Left ventricle myocardium superior (tissue), 1 donor: ENCODE measurements at regions not wholly inside any gene's neighbourhood (a gene's known extent, or its start where the extent isn't known, plus 50 kb on each side); places are given as distances from the start of the nearest gene placed in this dataset.

Experiments
- ATAC-seq: fragments of 200-7000 bp; cut with Tn5 transposase; one replicate; pipeline ENCODE4 v1.9.1; 2020; ENCODE audit warnings: mild to moderate bottlenecking, moderate library complexity
- DNase-seq: peaks from one replicate; pipeline ENCODE4 v3.0.0-alpha.2; 2020
- intact Hi-C: fragments of 100-400 bp; cut with micrococcal nuclease; formaldehyde crosslinking; loops from one replicate; pipeline ENCODE4 v1.11.0; 2022
- donor health status: DM: no; HTN: yes; CAD: no; lungs with severe emphysema.

GRCh38 chr12:17371491-17372215 lies 718.3 kb downstream of the RERGL start:
- no peak for ATAC-seq
- intact Hi-C loops: no loop called here
- no peak for DNase-seq

- DNase-seq (no peak), ATAC-seq (no peak)
- intact Hi-C loops: no loop called here
Measured at GRCh38 chr12:17370621-17371020, 719.4 kb downstream of the RERGL start.

DNA sequence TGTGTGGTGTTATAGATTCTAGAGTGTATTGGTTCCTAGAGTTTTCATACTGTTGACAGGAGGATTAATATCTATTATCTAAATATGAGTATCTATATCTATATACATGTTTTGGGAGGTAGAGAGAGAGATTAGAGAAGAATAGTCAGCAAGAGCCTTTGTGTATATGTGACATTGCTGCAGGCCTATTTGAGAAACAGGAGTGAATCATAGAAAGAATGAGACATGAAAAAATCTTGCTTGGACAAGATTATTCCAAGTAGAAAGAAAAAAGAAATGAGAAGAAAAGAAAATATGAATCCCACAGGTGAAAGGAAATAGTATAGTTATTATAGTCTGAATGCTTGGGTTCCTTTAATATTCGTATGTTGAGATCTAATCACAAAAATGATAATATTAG lies 720.4 kb downstream of the RERGL start:
- no peak for ATAC-seq
- intact Hi-C loops: no loop called here

DNA sequence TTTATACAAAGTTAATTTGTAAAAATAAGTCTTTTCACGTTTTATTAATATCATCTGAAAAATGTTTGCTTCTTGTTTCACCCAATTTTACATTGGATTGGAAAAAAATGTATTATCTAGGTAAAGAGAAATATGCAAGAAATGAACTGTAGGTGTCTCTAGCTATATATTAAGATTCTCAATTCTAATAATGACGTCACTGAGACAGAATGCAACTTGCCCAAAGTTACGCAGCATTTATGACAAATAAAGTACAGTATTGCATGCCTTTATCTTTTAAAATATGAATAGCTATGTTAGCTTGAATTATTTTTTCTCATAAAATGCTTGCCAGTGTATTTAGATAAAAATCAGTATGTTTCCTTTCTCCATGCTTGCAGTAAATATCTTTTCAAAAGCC lies 728.8 kb downstream of the RERGL start:
- intact Hi-C loops: no loop called here
- ATAC-seq (no peak), DNase-seq (no peak)

More for the DNA sequence above, 720.4 kb downstream of the RERGL start:
- DNase-seq: no peak

DNA sequence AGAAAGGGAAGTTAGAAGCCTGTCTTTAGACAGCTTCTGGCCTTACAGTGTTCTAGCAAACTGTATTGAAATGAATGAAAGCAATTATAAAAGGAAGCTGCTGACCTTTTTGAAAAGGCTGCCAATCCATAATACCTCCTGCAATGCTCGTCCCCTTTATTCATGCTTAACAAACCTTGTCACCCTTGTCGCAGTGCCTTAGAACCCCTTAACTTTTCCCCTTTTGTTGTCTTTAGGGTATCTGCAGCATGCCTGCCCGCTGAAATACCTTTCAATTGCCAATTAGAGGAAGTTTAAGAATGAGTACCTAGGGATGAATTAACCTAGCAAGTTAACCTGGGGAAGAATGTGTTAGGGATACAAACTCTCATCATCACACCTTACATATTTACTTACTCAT lies 731.2 kb downstream of the RERGL start:
- intact Hi-C loops: no loop called here
- no peak for DNase-seq
- no peak for ATAC-seq

- intact Hi-C loops: no loop called here
- ATAC-seq (no peak), DNase-seq (no peak)
Measured at GRCh38 chr12:17357396-17357795, 732.6 kb downstream of the RERGL start.

DNA sequence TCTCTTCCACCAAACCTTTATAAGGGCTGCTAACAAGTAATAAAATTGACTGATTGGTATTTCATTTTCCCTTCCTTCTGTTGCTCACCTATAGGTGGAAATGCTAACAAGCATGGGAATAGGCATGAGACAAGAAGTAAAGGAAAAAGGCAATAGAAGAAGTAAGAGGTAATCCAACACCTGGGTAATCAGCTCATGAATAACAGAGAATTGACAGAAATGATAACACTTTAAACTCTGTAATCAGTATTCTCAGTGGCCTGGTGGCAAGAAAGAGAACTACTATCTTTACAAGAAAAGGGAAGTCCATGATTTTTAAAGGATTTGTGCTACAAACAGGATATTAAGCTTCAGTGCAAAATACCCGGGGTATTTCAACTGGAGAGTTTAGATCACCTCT lies 737.8 kb downstream of the RERGL start:
- no peak for ATAC-seq
- intact Hi-C loops: no loop called here
- DNase-seq: no peak

- intact Hi-C loops: no loop called here
- DNase-seq (no peak), ATAC-seq (no peak)
Measured at GRCh38 chr12:17348311-17348710, 741.7 kb downstream of the RERGL start.

- intact Hi-C loops: no loop called here
- no peak for ATAC-seq
Measured at GRCh38 chr12:17344649-17345048, 738.7 kb upstream of the LMO3 start.

DNA sequence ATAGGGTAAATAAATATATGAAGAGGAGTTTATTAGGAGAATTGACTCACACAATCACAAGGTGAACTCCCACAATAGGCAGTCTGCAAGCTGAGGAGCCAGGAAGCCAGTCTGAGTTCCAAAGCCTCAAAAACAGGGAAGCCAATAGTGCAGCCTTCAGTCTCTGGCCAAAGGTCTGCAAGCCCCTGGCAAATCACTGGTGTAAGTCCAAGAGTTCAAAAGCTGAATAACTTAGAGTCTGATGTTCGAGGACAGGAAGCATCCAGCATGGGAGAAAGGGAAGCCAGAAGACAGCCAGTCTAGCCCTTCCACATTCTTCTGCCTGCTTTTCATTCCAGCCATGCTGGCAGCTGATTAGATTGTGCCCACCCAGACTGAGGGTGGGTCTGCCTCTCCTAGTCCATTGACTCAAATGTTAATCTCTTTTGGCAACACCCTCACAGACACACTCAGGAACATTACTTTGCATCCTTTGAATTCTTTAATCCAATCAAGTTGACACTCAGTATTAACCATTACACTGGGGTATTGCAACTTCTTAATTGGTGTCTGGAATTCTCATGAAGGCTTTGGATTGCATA lies 736.5 kb upstream of the LMO3 start:
- DNase-seq (no peak), ATAC-seq (no peak)
- intact Hi-C loops: no loop called here

More at GRCh38 chr12:17344649-17345048, 738.7 kb upstream of the LMO3 start:
- no peak for DNase-seq

DNA sequence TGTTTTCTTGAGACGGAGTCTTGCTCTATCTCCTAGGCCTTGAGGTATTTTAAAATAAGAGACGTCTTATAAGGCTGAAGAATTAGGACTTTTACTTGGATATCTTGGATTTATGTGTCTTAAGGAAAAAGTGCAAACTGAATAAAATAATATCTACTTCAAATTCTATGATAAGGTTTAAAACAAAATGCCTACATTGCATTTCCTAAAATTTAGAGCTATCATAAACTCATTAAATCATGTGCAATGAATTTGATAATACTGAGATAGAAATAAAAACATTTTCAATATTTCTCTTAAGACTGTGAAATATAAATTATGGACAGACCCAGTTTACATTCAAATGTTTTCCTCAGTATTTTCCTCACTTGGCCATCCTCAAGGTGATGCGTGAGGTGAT lies 729.5 kb upstream of the LMO3 start:
- no peak for DNase-seq
- intact Hi-C loops: no loop called here
- no peak for ATAC-seq

DNA sequence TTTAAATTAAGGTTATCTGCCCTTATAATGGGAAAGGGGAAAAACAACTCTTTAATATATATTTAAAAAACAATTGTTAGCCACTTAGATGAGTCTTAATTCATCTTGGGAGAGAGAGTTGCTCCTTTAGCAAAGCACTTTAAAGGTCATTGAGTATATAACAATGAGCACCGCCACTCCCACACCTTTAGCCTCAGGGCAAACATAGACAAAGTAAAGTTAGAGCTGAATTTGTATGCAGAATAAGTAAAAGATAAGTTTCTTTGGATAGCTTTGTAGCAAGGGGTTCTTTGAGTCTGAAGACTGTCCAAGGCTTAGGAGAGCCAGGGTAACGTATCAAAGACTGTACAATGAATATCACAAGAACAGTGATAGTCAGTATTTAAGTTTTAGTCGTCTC lies 728.8 kb upstream of the LMO3 start:
- ATAC-seq (no peak), DNase-seq (no peak)
- intact Hi-C loops: no loop called here

GRCh38 chr12:17333287-17333686 lies 727.3 kb upstream of the LMO3 start:
- intact Hi-C loops: no loop called here
- DNase-seq (no peak), ATAC-seq (no peak)

DNA sequence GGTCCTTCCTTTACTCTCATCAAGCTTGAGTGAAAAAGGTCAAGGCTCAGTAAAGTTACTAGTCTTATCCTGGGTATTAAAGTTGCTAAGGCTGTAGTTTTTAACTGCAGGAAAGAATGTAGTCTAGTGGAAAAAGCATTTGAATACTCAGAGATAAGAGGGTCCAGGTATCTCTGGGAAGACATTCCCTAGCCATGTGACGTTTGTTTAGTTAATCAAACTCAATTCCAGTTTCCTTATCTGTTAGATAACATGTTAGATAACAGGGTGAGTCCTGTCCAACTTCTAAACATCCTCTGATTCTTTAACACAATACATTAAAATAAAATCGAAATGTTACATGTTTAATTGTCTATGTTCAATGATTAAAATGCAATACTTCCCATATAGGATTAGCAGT lies 720.7 kb upstream of the LMO3 start:
- no peak for DNase-seq
- intact Hi-C loops: no loop called here
- ATAC-seq: no peak

DNA sequence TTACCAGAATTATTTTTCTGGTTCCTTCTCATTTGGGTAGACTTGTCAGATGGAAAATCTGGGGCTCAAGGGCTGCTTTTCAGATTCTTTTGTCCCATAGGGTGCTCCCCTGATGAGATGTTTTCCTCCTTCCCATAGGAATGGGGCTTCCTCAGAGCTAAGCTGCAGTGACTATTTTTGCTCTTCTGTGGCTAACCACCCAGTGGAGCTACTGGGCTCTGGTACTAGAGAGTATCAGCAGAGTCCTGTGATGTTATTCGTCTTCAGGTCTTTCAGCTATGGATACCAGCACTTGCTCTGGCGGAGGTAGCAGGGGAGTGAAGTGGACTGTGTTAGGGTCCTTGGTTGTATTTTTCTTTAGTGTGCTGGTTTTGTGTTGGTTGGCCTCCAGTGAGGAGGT lies 716.1 kb upstream of the LMO3 start:
- DNase-seq (no peak), ATAC-seq (no peak)
- intact Hi-C loops: no loop called here

DNA sequence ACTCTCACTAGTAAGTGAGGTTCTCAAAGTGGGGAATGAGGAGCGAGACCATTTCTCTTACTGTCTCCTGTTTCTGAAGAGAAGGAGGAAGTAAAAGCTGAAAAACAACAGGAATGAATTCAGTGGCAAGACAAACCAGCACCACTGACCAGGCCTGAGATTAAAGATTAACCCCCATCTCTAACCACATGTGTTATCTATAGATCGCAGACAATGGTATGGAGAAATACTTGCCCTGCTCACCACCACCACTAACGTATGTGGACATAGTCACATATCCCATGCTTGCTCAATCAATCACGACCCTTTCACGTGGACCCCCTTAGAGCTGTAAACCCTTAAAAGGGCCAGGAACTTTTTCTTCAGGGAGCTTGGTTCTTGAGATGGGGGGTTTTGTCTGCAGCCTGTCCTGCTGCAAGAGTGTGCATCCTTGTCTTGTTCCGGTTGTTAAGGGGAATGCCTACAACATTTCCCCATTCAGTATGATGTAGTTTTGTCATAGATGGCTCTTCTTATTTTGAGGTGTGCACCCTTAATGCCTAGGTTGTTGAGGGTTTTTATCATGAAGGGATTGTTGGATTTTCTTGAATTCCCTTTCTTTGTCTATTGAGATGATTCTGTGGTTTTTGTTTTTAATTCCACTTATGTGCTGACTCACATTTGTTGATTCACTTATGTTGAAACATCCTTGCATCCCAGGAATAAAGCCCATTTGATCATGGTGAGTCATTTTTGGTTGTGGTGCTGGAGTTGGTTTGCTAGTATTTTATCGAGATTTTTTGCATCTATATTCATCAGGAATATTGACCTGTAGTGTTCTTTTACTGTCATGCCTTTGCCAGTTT lies 698.8 kb upstream of the LMO3 start:
- DNase-seq (no peak), ATAC-seq (no peak)
- intact Hi-C loops: no loop called here

DNA sequence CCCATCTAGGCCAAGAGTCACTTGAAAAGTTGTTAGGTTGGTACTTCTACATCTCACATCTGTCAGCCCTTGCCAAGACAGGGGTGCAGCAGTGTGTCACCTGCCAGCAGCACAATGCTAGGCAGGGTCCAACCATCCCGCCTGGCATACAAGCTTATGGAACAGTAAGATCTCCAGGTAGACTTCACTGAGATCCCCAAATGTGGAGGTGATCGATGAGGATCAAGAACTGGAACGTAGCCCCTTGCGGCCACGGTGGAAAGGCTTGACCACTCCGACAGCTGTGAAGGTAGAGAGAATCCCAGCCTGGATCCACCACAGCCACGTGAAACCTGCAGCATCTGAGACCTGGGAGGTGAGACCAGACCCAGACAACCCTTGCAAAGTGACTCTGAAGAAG lies 696.0 kb upstream of the LMO3 start:
- no peak for DNase-seq
- no peak for ATAC-seq
- intact Hi-C loops: no loop called here

DNA sequence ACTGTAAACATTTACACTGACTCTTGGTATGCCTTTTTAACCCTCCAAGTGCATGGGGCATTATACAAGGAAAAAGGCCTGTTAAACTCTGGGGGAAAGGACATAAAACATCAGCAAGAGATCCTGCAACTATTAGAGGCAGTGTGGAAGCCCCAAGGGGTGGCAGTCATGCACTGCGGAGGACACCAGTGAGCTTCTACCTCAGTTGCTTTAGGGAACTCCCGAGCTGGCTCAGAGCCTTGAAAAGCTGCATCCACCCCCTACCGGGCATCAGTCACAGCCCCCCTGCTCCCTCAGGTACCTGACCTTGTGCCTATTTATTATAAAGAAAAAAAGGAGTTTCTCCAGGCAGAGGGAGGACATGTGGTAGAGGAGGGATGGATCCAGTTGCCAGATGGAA lies 695.6 kb upstream of the LMO3 start:
- DNase-seq: no peak
- ATAC-seq: no peak
- intact Hi-C loops: no loop called here

DNA sequence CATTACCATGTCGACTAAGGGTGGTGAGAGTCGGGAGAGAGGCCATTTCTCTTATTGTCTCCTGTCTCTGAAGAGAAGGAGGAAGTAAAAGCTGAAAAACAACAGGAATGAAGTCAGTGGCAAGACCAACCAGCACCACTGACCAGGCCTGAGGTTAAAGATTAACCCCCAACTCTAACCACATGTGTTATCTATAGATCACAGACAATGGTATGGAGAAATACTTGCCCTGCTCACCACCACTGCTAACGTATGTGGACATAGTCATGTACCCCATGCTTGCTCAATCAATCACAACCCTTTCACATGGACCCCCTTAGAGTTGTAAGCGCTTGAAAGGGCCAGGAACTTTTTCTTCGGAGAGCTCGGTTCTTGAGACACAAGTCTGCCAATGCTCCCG lies 690.9 kb upstream of the LMO3 start:
- ATAC-seq (no peak), DNase-seq (no peak)
- intact Hi-C loops: no loop called here

- ATAC-seq (no peak), DNase-seq (no peak)
- intact Hi-C loops: no loop called here
Measured at GRCh38 chr12:17286874-17287273, 680.9 kb upstream of the LMO3 start.

DNA sequence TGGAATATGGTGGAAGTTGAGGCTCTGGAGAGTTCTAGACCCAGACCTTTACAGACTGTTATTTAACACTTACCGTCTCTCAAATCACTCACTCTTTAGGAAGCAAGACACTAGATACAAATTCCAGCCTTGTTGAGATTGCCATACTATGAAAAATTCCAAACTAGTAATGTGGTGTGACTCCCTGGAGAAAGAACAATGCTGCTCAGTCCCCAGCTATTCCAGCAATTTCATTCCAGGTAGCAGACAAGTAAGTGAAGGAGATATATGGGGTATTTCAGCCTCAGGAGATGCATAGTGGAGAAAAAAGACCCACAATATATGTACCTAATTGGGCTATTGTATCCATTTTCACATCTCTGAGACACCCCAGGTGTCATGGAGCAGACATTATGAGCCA lies 678.9 kb upstream of the LMO3 start:
- DNase-seq: no peak
- intact Hi-C loops: no loop called here
- no peak for ATAC-seq
